ENCODE measurements at regions not wholly inside any gene's neighbourhood (a gene's known extent, or its start where the extent isn't known, plus 50 kb on each side); places are given as distances from the start of the nearest gene placed in this dataset.
"Not testable (repeated sequence)": the region's sequence is repeated elsewhere in the genome, so short reads cannot be mapped to it uniquely, and the experiment has no call there.

DNA sequence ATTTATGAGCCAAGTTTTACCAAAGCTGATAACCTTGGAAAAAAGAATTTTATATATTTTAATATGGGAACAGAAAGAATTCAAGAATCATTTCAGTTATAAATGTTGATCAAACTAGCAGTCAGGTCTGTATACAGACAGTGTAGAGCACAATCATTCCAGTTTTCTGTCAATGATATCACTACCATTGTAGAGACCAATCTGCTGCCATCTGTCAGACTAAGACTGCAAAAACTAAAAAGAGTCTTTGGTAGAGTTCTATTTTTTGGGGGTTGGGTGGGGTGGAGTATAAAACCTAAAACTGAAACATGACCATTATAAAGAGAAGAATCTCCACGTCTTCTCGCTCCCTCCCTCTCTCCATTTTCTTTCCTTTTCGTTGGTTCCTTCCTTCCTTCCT is 204.7 kb upstream of the UBE2E3 start:
- TF ChIP-seq, protein P1, sequence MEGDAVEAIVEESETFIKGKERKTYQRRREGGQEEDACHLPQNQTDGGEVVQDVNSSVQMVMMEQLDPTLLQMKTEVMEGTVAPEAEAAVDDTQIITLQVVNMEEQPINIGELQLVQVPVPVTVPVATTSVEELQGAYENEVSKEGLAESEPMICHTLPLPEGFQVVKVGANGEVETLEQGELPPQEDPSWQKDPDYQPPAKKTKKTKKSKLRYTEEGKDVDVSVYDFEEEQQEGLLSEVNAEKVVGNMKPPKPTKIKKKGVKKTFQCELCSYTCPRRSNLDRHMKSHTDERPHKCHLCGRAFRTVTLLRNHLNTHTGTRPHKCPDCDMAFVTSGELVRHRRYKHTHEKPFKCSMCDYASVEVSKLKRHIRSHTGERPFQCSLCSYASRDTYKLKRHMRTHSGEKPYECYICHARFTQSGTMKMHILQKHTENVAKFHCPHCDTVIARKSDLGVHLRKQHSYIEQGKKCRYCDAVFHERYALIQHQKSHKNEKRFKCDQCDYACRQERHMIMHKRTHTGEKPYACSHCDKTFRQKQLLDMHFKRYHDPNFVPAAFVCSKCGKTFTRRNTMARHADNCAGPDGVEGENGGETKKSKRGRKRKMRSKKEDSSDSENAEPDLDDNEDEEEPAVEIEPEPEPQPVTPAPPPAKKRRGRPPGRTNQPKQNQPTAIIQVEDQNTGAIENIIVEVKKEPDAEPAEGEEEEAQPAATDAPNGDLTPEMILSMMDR (IDR thresholded peaks at IDR 0.05), result no peak
- Histone ChIP-seq H3K4me1 (ENCODE audit: control insufficient read depth in 1 of 2, insufficient read depth in 1 of 2, low read depth in 1 of 2, low read length in 1 of 2) (no peaks in the 10 kb centered on the region), H3K4me3 (ENCODE audit: low read depth in 1 of 2, low read length in 1 of 2) (no peak overlapping the region)

DNA sequence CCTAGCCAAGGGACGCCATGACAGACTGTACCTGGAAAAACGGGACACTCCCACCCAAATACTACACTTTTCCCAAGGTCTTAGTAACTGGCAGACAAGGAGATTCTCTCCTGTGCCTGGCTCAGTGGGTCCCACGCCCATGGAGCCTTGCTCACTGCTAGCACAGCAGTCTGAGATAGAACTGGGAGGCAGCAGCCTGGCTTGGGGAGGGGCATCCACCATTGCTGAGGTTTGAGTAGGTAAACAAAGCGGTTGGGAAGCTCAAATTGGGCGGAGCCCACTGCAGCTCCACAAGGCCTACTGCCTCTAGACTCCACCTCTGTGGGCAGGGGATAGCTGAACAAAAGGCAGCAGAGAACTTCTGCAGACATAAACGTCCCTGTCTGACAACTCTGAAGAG is 215.1 kb upstream of the UBE2E3 start:
- not testable (repeated sequence) for H3K36me3 ChIP-seq; H3K27ac ChIP-seq; H3K4me3 ChIP-seq (ENCODE audit: low read depth in 1 of 2, low read length in 1 of 2); H3K9me3 ChIP-seq; H3K4me1 ChIP-seq (ENCODE audit: control insufficient read depth in 1 of 2, insufficient read depth in 1 of 2, low read depth in 1 of 2, low read length in 1 of 2); H3K27me3 ChIP-seq

More for the DNA sequence above, 204.7 kb upstream of the UBE2E3 start:
- H3K27me3 ChIP-seq, result no peaks in the 10 kb centered on the region
- no peaks in the 10 kb centered on the region for H3K36me3 ChIP-seq
- no peaks in the 10 kb centered on the region for H3K9me3 ChIP-seq
- no peak overlapping the region for H3K27ac ChIP-seq

GRCh38 chr2:180763263-180763989 is 217.0 kb upstream of the UBE2E3 start:
- no peak overlapping the region for H3K4me3 ChIP-seq (ENCODE audit: low read depth in 1 of 2, low read length in 1 of 2)
- TF ChIP-seq, protein P1 (IDR thresholded peaks at IDR 0.05), result no peak
- H3K27me3 ChIP-seq, result no peaks in the 10 kb centered on the region
- H3K4me1 ChIP-seq (ENCODE audit: control insufficient read depth in 1 of 2, insufficient read depth in 1 of 2, low read depth in 1 of 2, low read length in 1 of 2), result no peaks in the 10 kb centered on the region
- no peaks in the 10 kb centered on the region for H3K36me3 ChIP-seq
- no peaks in the 10 kb centered on the region for H3K9me3 ChIP-seq
- H3K27ac ChIP-seq, result no peak overlapping the region

DNA sequence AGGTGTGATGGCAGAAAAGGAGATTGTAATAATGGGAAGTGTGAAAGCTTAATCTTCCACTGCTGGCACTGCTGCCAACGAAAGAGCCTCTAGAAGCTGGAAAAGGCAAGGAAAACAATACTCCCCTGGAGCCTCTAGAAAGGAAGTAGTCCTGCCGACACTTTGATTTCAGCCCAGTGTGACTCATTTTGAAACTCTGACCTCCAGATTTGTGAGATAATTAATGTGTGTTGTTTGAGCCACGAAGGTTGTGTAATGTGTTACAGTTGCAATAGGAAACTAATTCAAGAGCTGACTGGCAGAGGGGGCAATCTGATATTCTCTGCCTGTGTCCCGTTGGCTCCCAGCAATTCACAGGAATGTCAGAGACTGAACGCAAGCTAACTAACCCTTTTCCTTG is 219.2 kb upstream of the UBE2E3 start:
- Histone ChIP-seq H3K4me1 (ENCODE audit: control insufficient read depth in 1 of 2, insufficient read depth in 1 of 2, low read depth in 1 of 2, low read length in 1 of 2) (no peaks in the 10 kb centered on the region), H3K9me3 (no peaks in the 10 kb centered on the region), H3K27me3 (no peaks in the 10 kb centered on the region), H3K36me3 (no peaks in the 10 kb centered on the region), H3K4me3 (ENCODE audit: low read depth in 1 of 2, low read length in 1 of 2) (no peak overlapping the region), H3K27ac (no peak overlapping the region)
- TF ChIP-seq, protein P1 (IDR thresholded peaks at IDR 0.05), result no peak

- TF ChIP-seq, protein P1 (IDR thresholded peaks at IDR 0.05), result no peak
- H3K4me1 ChIP-seq (ENCODE audit: control insufficient read depth in 1 of 2, insufficient read depth in 1 of 2, low read depth in 1 of 2, low read length in 1 of 2), result no peaks in the 10 kb centered on the region
- H3K4me3 ChIP-seq (ENCODE audit: low read depth in 1 of 2, low read length in 1 of 2), result no peak overlapping the region
- H3K27ac ChIP-seq, result no peak overlapping the region
- no peaks in the 10 kb centered on the region for H3K27me3 ChIP-seq
- H3K36me3 ChIP-seq, result no peaks in the 10 kb centered on the region
- H3K9me3 ChIP-seq, result no peaks in the 10 kb centered on the region
Measured at GRCh38 chr2:180759631-180760030, 220.8 kb upstream of the UBE2E3 start.

GRCh38 chr2:180753809-180754761 is 226.3 kb upstream of the UBE2E3 start:
- Histone ChIP-seq H3K27ac (no peak overlapping the region), H3K4me3 (ENCODE audit: low read depth in 1 of 2, low read length in 1 of 2) (no peak overlapping the region), H3K9me3 (no peaks in the 10 kb centered on the region), H3K27me3 (no peaks in the 10 kb centered on the region), H3K4me1 (ENCODE audit: control insufficient read depth in 1 of 2, insufficient read depth in 1 of 2, low read depth in 1 of 2, low read length in 1 of 2) (no peaks in the 10 kb centered on the region), H3K36me3 (no peaks in the 10 kb centered on the region)
- TF ChIP-seq, protein P1 (IDR thresholded peaks at IDR 0.05), result no peak

All from neutrophil (primary cell).